ENCODE measurements at regions not wholly inside any gene's neighbourhood (a gene's known extent, or its start where the extent isn't known, plus 50 kb on each side); places are given as distances from the start of the nearest gene placed in this dataset.
"Not testable (repeated sequence)": the region's sequence is repeated elsewhere in the genome, so short reads cannot be mapped to it uniquely, and the experiment has no call there.

GRCh38 chr17:5896215-5896614 is 174.0 kb upstream of the WSCD1 start:
- in situ Hi-C loops (cut with HindIII; ENCODE audit: low sequenced_read_pairs), result no loop called here

GRCh38 chr17:5897275-5897911 is 172.8 kb upstream of the WSCD1 start:
- in situ Hi-C loops (cut with HindIII; ENCODE audit: low sequenced_read_pairs), result no loop called here

- in situ Hi-C loops (cut with HindIII; ENCODE audit: low sequenced_read_pairs), result not testable (repeated sequence)
These were observed 172.2 kb upstream of the WSCD1 start for GRCh38 chr17:5897981-5898380.

- in situ Hi-C loops (cut with HindIII; ENCODE audit: low sequenced_read_pairs), result no loop called here
These were observed 171.8 kb upstream of the WSCD1 start for GRCh38 chr17:5898406-5898805.

- in situ Hi-C loops (cut with HindIII; ENCODE audit: low sequenced_read_pairs), result no loop called here
These were observed 170.5 kb upstream of the WSCD1 start for GRCh38 chr17:5899496-5900195.

GRCh38 chr17:5901731-5902130 is 168.4 kb upstream of the WSCD1 start:
- in situ Hi-C loops (cut with HindIII; ENCODE audit: low sequenced_read_pairs), result no loop called here

GRCh38 chr17:5902181-5903140 is 167.7 kb upstream of the WSCD1 start:
- in situ Hi-C loops (cut with HindIII; ENCODE audit: low sequenced_read_pairs), result no loop called here

- in situ Hi-C loops (cut with HindIII; ENCODE audit: low sequenced_read_pairs), result no loop called here
These were observed 158.3 kb upstream of the WSCD1 start for GRCh38 chr17:5911919-5912318.

GRCh38 chr17:5913032-5913531 is 157.1 kb upstream of the WSCD1 start:
- in situ Hi-C loops (cut with HindIII; ENCODE audit: low sequenced_read_pairs), result no loop called here

- in situ Hi-C loops (cut with HindIII; ENCODE audit: low sequenced_read_pairs), result no loop called here
These were observed 156.5 kb upstream of the WSCD1 start for GRCh38 chr17:5913641-5914040.

GRCh38 chr17:5915337-5915736 is 154.8 kb upstream of the WSCD1 start:
- in situ Hi-C loops (cut with HindIII; ENCODE audit: low sequenced_read_pairs), result no loop called here

GRCh38 chr17:5919089-5919488 is 151.1 kb upstream of the WSCD1 start:
- in situ Hi-C loops (cut with HindIII; ENCODE audit: low sequenced_read_pairs), result no loop called here

GRCh38 chr17:5921512-5922282 is 148.5 kb upstream of the WSCD1 start:
- in situ Hi-C loops (cut with HindIII; ENCODE audit: low sequenced_read_pairs), result no loop called here

- in situ Hi-C loops (cut with HindIII; ENCODE audit: low sequenced_read_pairs), result no loop called here
These were observed 147.7 kb upstream of the WSCD1 start for GRCh38 chr17:5922476-5922875.

- in situ Hi-C loops (cut with HindIII; ENCODE audit: low sequenced_read_pairs), result no loop called here
These were observed 140.5 kb upstream of the WSCD1 start for GRCh38 chr17:5929721-5930120.

- in situ Hi-C loops (cut with HindIII; ENCODE audit: low sequenced_read_pairs), result not testable (repeated sequence)
These were observed 139.6 kb upstream of the WSCD1 start for GRCh38 chr17:5930555-5930954.

- in situ Hi-C loops (cut with HindIII; ENCODE audit: low sequenced_read_pairs), result no loop called here
These were observed 138.6 kb upstream of the WSCD1 start for GRCh38 chr17:5931616-5932015.

GRCh38 chr17:5933430-5933829 is 136.7 kb upstream of the WSCD1 start:
- in situ Hi-C loops (cut with HindIII; ENCODE audit: low sequenced_read_pairs), result no loop called here

GRCh38 chr17:5941258-5941657 is 128.9 kb upstream of the WSCD1 start:
- in situ Hi-C loops (cut with HindIII; ENCODE audit: low sequenced_read_pairs), result no loop called here

- in situ Hi-C loops (cut with HindIII; ENCODE audit: low sequenced_read_pairs), result no loop called here
These were observed 127.5 kb upstream of the WSCD1 start for GRCh38 chr17:5942687-5943086.

GRCh38 chr17:5943232-5943631 is 126.9 kb upstream of the WSCD1 start:
- in situ Hi-C loops (cut with HindIII; ENCODE audit: low sequenced_read_pairs), result no loop called here
